IMR-90 (cell line): ENCODE measurements at regions not wholly inside any gene's neighbourhood (a gene's known extent, or its start where the extent isn't known, plus 50 kb on each side); places are given as distances from the start of the nearest gene placed in this dataset.

Source experiments
- ATAC-seq: fragments of 200-7000 bp; cut with Tn5 transposase; 2 replicates; pipeline ENCODE4 v1.9.1; 2020; ENCODE audit warnings: low read depth, mild to moderate bottlenecking, moderate library complexity
- BruUV-seq: library from RNA; stranded (reverse); fragments of 400-500 nt; replicated peaks from 2 replicates; lab custom pipeline; 2021; lab: Mats Ljungman, UMichigan
- CTCF ChIA-PET: fragments of 300-600 bp; formaldehyde crosslinking; extraction: SDS; loops from one replicate; lab custom pipeline; 2021; ENCODE audit warnings: antibody characterized with exemption; lab: Yijun Ruan, JAX
- POLR2A ChIA-PET: fragments of 300-600 bp; sonication (Branson Sonifier 250); formaldehyde crosslinking; loops from one replicate; lab custom pipeline; 2022; ENCODE audit warnings: antibody characterized with exemption; ENCODE audit not compliant: unreplicated experiment; lab: Charles Lee
- DNase-seq: peaks from one replicate; pipeline ENCODE4 v3.0.0; 2013
- H2AFZ ChIP-seq: replicated peaks from 2 replicates; pipeline ENCODE3; 2013; ENCODE audit warnings: low read length, mild to moderate bottlenecking; ENCODE audit not compliant: poor library complexity
- H2AK5ac ChIP-seq: 2 replicates; pipeline ENCODE4 v1.6.1; 2013; ENCODE audit warnings: low read depth, low read length, inconsistent platforms
- H2AK9ac ChIP-seq: replicated peaks from 2 replicates; pipeline ENCODE3; 2013; ENCODE audit warnings: mild to moderate bottlenecking, low read depth, low read length, moderate library complexity; ENCODE audit not compliant: poor library complexity
- H2BK120ac ChIP-seq: 2 replicates; pipeline ENCODE4 v1.6.1; 2013; ENCODE audit warnings: low read depth, low read length, inconsistent platforms
- H2BK15ac ChIP-seq: 3 replicates; pipeline ENCODE4 v1.6.1; 2013; ENCODE audit warnings: low read depth, low read length, inconsistent platforms
- H2BK20ac ChIP-seq: 2 replicates; pipeline ENCODE4 v1.6.1; 2013; ENCODE audit warnings: low read depth, mild to moderate bottlenecking, inconsistent platforms, low read length, moderate library complexity
- H2BK5ac ChIP-seq: 2 replicates; pipeline ENCODE4 v1.6.1; 2013; ENCODE audit warnings: mild to moderate bottlenecking, low read depth, low read length, inconsistent platforms; ENCODE audit not compliant: poor library complexity, severe bottlenecking
- H3K14ac ChIP-seq: replicated peaks from 2 replicates; pipeline ENCODE4 v1.6.1; 2013; ENCODE audit warnings: low read depth, low read length, inconsistent platforms
- H3K18ac ChIP-seq: 2 replicates; pipeline ENCODE4 v1.6.1; 2013; ENCODE audit warnings: low read depth, low read length, control low read depth
- H3K23ac ChIP-seq: 2 replicates; pipeline ENCODE4 v1.6.1; 2013; ENCODE audit warnings: low read depth, low read length, inconsistent platforms
- H3K27ac ChIP-seq: 2 replicates; pipeline ENCODE4 v1.5.1; 2013; ENCODE audit warnings: mild to moderate bottlenecking, control low read depth, low read length; ENCODE audit not compliant: insufficient read depth
- H3K27me3 ChIP-seq: 2 replicates; pipeline ENCODE4 v1.6.1; 2013; ENCODE audit warnings: low read length; ENCODE audit not compliant: control insufficient read depth, insufficient read depth
- H3K36me3 ChIP-seq: 2 replicates; pipeline ENCODE4 v1.6.1; 2013; ENCODE audit warnings: low read length, mixed read lengths; ENCODE audit not compliant: control insufficient read depth, insufficient read depth
- H3K4ac ChIP-seq: 2 replicates; pipeline ENCODE4 v1.6.1; 2013; ENCODE audit warnings: low read depth, low read length, inconsistent platforms
- H3K4me1 ChIP-seq: 2 replicates; pipeline ENCODE4 v1.6.1; 2013; ENCODE audit warnings: low read length, mixed read lengths; ENCODE audit not compliant: control insufficient read depth, insufficient read depth
- H3K4me2 ChIP-seq: 2 replicates; pipeline ENCODE4 v1.6.1; 2013; ENCODE audit warnings: low read depth, mild to moderate bottlenecking, control low read depth, low read length, moderate library complexity
- H3K4me3 ChIP-seq: 2 replicates; pipeline ENCODE4 v1.5.1; 2013; ENCODE audit warnings: low read depth, mild to moderate bottlenecking, control low read depth, low read length, moderate library complexity; ENCODE audit not compliant: insufficient read depth
- H3K56ac ChIP-seq: 2 replicates; pipeline ENCODE4 v1.6.1; 2013; ENCODE audit warnings: low read length, inconsistent platforms; ENCODE audit not compliant: insufficient read depth; ENCODE audit errors: extremely low read depth
- H3K79me1 ChIP-seq, 2 experiments: 2 replicates each; pipeline ENCODE4 v1.6.1; 2013; ENCODE audit warnings: low read length in 2 of 2, inconsistent platforms in 1 of 2, low read depth in 1 of 2
- H3K9ac ChIP-seq: 2 replicates; pipeline ENCODE4 v1.6.1; 2013; ENCODE audit warnings: low read depth, low read length, control low read depth
- H3K9me1 ChIP-seq: 2 replicates; pipeline ENCODE4 v1.6.1; 2013; ENCODE audit warnings: low read length, inconsistent platforms; ENCODE audit not compliant: insufficient read depth
- H3K9me3 ChIP-seq: 2 replicates; pipeline ENCODE4 v1.6.1; 2013; ENCODE audit warnings: low read length; ENCODE audit not compliant: control insufficient read depth, insufficient read depth
- H4K20me1 ChIP-seq: 2 replicates; pipeline ENCODE4 v1.6.1; 2013; ENCODE audit warnings: low read length, inconsistent platforms; ENCODE audit not compliant: insufficient read depth
- H4K5ac ChIP-seq: 2 replicates; pipeline ENCODE4 v1.6.1; 2013; ENCODE audit warnings: mild to moderate bottlenecking, low read depth, low read length, control low read depth
- H4K8ac ChIP-seq, 2 experiments: 2 replicates each; pipeline ENCODE4 v1.6.1; 2013; ENCODE audit warnings: low read depth in 2 of 2, low read length in 2 of 2, control low read depth in 1 of 2, inconsistent platforms in 1 of 2
- H4K91ac ChIP-seq: 2 replicates; pipeline ENCODE4 v1.6.1; 2013; ENCODE audit warnings: low read depth, low read length, inconsistent platforms; ENCODE audit not compliant: insufficient read depth
- CTCF ChIP-seq: conservative IDR thresholded peaks from 2 replicates; pipeline ENCODE4 v1.5.1; 2012; ENCODE audit warnings: mild to moderate bottlenecking, low read depth, low read length, improper control_type of control experiment
- WGBS, 2 experiments: methylation state at CpG; one replicate each; pipeline versions ENCODE4 v1.1.5 to v1.1.7; 2013; ENCODE audit warnings: missing lambda C conversion rate in 2 of 2; ENCODE audit not compliant: insufficient read length in 1 of 2; ENCODE audit errors: extremely low coverage in 2 of 2; 5-methylcytosine and 5-hydroxymethylcytosine counted together
- dilution Hi-C: fragments of 300-500 bp; cut with HindIII; formaldehyde crosslinking; loops from one replicate; pipeline ENCODE4 v1.14.3; 2018; ENCODE audit warnings: low sequenced_read_pairs; ENCODE audit not compliant: unreplicated experiment
- in situ Hi-C: fragments of 300-500 bp; cut with MboI; formaldehyde crosslinking; loops from 3 replicates; pipeline ENCODE4 v1.14.3; 2019; ENCODE audit warnings: low sequenced_read_pairs, inconsistent platforms, mixed read lengths
- intact Hi-C: fragments of 100-400 bp; cut with micrococcal nuclease; formaldehyde crosslinking; loops from 2 replicates; pipeline ENCODE4 v1.10.0; 2022

- H3K4me1 ChIP-seq = no peaks in the 10 kb centered on the region
- H2BK15ac ChIP-seq = no peak overlapping the region
- ChIA-PET POLR2A (no interaction called here), CTCF (no interaction called here)
- no peak for ATAC-seq
- no peak overlapping the region for H4K91ac ChIP-seq
- no peak overlapping the region for H3K14ac ChIP-seq
- no peak overlapping the region for H3K4me3 ChIP-seq
- H4K8ac ChIP-seq = no peak overlapping the region
- no peaks in the 10 kb centered on the region for H4K20me1 ChIP-seq
- intact Hi-C loops = no loop called here
- WGBS, 2 experiments = no CpG with 5 or more reads among the region's 4 CpGs
- H2AFZ ChIP-seq = no peak overlapping the region
- no peak overlapping the region for H3K56ac ChIP-seq
- dilution Hi-C loops = no loop called here
- DNase-seq = no peak
- H2BK5ac ChIP-seq = no peak overlapping the region
- H3K18ac ChIP-seq = no peak overlapping the region
- no peak overlapping the region for H3K4me2 ChIP-seq
- H3K27me3 ChIP-seq = no peaks in the 10 kb centered on the region
- H3K23ac ChIP-seq = no peak overlapping the region
- H3K9me1 ChIP-seq = no peaks in the 10 kb centered on the region
- no peak overlapping the region for H3K27ac ChIP-seq
- no peak overlapping the region for H2BK120ac ChIP-seq
- H2BK20ac ChIP-seq = no peak overlapping the region
- H3K79me1 ChIP-seq = no peaks in the 10 kb centered on the region
- H3K4ac ChIP-seq = no peak overlapping the region
- no peak overlapping the region for H3K9ac ChIP-seq
- no peak overlapping the region for H2AK5ac ChIP-seq
- no peak overlapping the region for H4K5ac ChIP-seq
- H3K36me3 ChIP-seq = no peaks in the 10 kb centered on the region
- no peak overlapping the region for H2AK9ac ChIP-seq
- in situ Hi-C loops = no loop called here
- no peak for TF ChIP-seq CTCF
- H3K9me3 ChIP-seq = no peaks in the 10 kb centered on the region
- no TSS peak for BruUV-seq
Observed at GRCh38 chr15:26156051-26156450, 292.9 kb upstream of the ATP10A start.
